GM12878 (cell line): ENCODE measurements at regions not wholly inside any gene's neighbourhood (a gene's known extent, or its start where the extent isn't known, plus 50 kb on each side); places are given as distances from the start of the nearest gene placed in this dataset.

Source experiments
- CHD2 ChIP-seq: IDR thresholded peaks from 2 replicates; pipeline ENCODE4 v1.6.1; 2011; ENCODE audit warnings: low read depth, low read length, improper control_type of control experiment, borderline replicate concordance
- POLR2A ChIP-seq: IDR thresholded peaks from 2 replicates; pipeline ENCODE4 v1.6.1; 2011; ENCODE audit warnings: low read depth, mild to moderate bottlenecking, low read length
- TF ChIP-seq, protein P1 (sequence below), 3 experiments: IDR thresholded peaks in 2 of 3; conservative IDR thresholded peaks in 1 of 3; 2 replicates each; pipeline ENCODE4 v1.5.1; 2011; ENCODE audit warnings: low read depth in 3 of 3, low read length in 3 of 3, mild to moderate bottlenecking in 3 of 3, control low read depth in 2 of 3, moderate library complexity in 2 of 3, inconsistent platforms in 1 of 3, mixed read lengths in 1 of 3; ENCODE audit not compliant: control insufficient read depth in 2 of 3, insufficient read depth in 1 of 3; ENCODE audit errors: extremely low read depth in 1 of 3
- TF ChIP-seq, protein P2 (sequence below): IDR thresholded peaks from 2 replicates; pipeline ENCODE4 v1.6.1; 2012; ENCODE audit warnings: mild to moderate bottlenecking, low read depth, low read length

- TF ChIP-seq, protein P1, sequence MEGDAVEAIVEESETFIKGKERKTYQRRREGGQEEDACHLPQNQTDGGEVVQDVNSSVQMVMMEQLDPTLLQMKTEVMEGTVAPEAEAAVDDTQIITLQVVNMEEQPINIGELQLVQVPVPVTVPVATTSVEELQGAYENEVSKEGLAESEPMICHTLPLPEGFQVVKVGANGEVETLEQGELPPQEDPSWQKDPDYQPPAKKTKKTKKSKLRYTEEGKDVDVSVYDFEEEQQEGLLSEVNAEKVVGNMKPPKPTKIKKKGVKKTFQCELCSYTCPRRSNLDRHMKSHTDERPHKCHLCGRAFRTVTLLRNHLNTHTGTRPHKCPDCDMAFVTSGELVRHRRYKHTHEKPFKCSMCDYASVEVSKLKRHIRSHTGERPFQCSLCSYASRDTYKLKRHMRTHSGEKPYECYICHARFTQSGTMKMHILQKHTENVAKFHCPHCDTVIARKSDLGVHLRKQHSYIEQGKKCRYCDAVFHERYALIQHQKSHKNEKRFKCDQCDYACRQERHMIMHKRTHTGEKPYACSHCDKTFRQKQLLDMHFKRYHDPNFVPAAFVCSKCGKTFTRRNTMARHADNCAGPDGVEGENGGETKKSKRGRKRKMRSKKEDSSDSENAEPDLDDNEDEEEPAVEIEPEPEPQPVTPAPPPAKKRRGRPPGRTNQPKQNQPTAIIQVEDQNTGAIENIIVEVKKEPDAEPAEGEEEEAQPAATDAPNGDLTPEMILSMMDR (IDR thresholded peaks at IDR 0.05 in 2 of 3, conservative IDR thresholded peaks at IDR 0.05 in 1 of 3; ENCODE audit: control insufficient read depth in 2 of 3, extremely low read depth in 1 of 3, insufficient read depth in 1 of 3, low read depth in 3 of 3, low read length in 3 of 3), result no peak
- TF ChIP-seq CHD2 (no peak), POLR2A (no peak)
- TF ChIP-seq, protein P2, sequence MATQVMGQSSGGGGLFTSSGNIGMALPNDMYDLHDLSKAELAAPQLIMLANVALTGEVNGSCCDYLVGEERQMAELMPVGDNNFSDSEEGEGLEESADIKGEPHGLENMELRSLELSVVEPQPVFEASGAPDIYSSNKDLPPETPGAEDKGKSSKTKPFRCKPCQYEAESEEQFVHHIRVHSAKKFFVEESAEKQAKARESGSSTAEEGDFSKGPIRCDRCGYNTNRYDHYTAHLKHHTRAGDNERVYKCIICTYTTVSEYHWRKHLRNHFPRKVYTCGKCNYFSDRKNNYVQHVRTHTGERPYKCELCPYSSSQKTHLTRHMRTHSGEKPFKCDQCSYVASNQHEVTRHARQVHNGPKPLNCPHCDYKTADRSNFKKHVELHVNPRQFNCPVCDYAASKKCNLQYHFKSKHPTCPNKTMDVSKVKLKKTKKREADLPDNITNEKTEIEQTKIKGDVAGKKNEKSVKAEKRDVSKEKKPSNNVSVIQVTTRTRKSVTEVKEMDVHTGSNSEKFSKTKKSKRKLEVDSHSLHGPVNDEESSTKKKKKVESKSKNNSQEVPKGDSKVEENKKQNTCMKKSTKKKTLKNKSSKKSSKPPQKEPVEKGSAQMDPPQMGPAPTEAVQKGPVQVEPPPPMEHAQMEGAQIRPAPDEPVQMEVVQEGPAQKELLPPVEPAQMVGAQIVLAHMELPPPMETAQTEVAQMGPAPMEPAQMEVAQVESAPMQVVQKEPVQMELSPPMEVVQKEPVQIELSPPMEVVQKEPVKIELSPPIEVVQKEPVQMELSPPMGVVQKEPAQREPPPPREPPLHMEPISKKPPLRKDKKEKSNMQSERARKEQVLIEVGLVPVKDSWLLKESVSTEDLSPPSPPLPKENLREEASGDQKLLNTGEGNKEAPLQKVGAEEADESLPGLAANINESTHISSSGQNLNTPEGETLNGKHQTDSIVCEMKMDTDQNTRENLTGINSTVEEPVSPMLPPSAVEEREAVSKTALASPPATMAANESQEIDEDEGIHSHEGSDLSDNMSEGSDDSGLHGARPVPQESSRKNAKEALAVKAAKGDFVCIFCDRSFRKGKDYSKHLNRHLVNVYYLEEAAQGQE, result no peak
These were observed 94.4 kb upstream of the FOXC1 start for GRCh38 chr6:1515280-1515679.
